ENCODE measurements at regions not wholly inside any gene's neighbourhood (a gene's known extent, or its start where the extent isn't known, plus 50 kb on each side); places are given as distances from the start of the nearest gene placed in this dataset.

GRCh38 chr18:29309366-29309765 lies 1132.4 kb upstream of the CDH2 start:
- DNase-seq = no peak

GRCh38 chr18:29307982-29308381 lies 1131.1 kb upstream of the CDH2 start:
- no peak for DNase-seq

- DNase-seq = no peak
Measured at GRCh38 chr18:29307231-29307630, 1130.3 kb upstream of the CDH2 start.

GRCh38 chr18:29305516-29305915 lies 1128.6 kb upstream of the CDH2 start:
- no peak for DNase-seq

GRCh38 chr18:29301048-29301447 lies 1124.1 kb upstream of the CDH2 start:
- no peak for DNase-seq

GRCh38 chr18:29285471-29285870 lies 1108.5 kb upstream of the CDH2 start:
- DNase-seq = no peak

GRCh38 chr18:29271501-29271900 lies 1094.6 kb upstream of the CDH2 start:
- no peak for DNase-seq

GRCh38 chr18:29259838-29260237 lies 1082.9 kb upstream of the CDH2 start:
- DNase-seq = no peak

GRCh38 chr18:29254123-29254522 lies 1077.2 kb upstream of the CDH2 start:
- DNase-seq = no peak

GRCh38 chr18:29251681-29252080 lies 1074.8 kb upstream of the CDH2 start:
- no peak for DNase-seq

GRCh38 chr18:29250843-29251242 lies 1073.9 kb upstream of the CDH2 start:
- DNase-seq = no peak

GRCh38 chr18:29250259-29250658 lies 1073.3 kb upstream of the CDH2 start:
- DNase-seq = no peak

GRCh38 chr18:29248805-29249204 lies 1071.9 kb upstream of the CDH2 start:
- no peak for DNase-seq

GRCh38 chr18:29241199-29241598 lies 1064.3 kb upstream of the CDH2 start:
- DNase-seq = no peak

- no peak for DNase-seq
Measured at GRCh38 chr18:29234751-29235150, 1057.8 kb upstream of the CDH2 start.

- no peak for DNase-seq
Measured at GRCh38 chr18:29226213-29226612, 1049.3 kb upstream of the CDH2 start.

- DNase-seq = no peak
Measured at GRCh38 chr18:29225351-29225750, 1048.4 kb upstream of the CDH2 start.

GRCh38 chr18:29218091-29218490 lies 1041.2 kb upstream of the CDH2 start:
- no peak for DNase-seq

- no peak for DNase-seq
Measured at GRCh38 chr18:29217124-29217915, 1040.4 kb upstream of the CDH2 start.

GRCh38 chr18:29198834-29199233 lies 1021.9 kb upstream of the CDH2 start:
- no peak for DNase-seq

GRCh38 chr18:29196307-29196706 lies 1019.4 kb upstream of the CDH2 start:
- DNase-seq = no peak

GRCh38 chr18:29191263-29191662 lies 1014.3 kb upstream of the CDH2 start:
- no peak for DNase-seq

GRCh38 chr18:29188760-29189159 lies 1011.8 kb upstream of the CDH2 start:
- DNase-seq = no peak

GRCh38 chr18:29185801-29186200 lies 1008.9 kb upstream of the CDH2 start:
- no peak for DNase-seq

GRCh38 chr18:29184654-29185053 lies 1007.7 kb upstream of the CDH2 start:
- DNase-seq = no peak

All from GOT3 (cell line).